TTC549 (cell line): ENCODE measurements at regions not wholly inside any gene's neighbourhood (a gene's known extent, or its start where the extent isn't known, plus 50 kb on each side); places are given as distances from the start of the nearest gene placed in this dataset.
"Not testable (repeated sequence)": the region's sequence is repeated elsewhere in the genome, so short reads cannot be mapped to it uniquely, and the experiment has no call there.

Source experiments
- FAIRE-seq: peaks from 2 replicates; lab custom pipeline; 2012; peaks lifted over from hg19 to GRCh38; lab: Jason Lieb, UNC

DNA sequence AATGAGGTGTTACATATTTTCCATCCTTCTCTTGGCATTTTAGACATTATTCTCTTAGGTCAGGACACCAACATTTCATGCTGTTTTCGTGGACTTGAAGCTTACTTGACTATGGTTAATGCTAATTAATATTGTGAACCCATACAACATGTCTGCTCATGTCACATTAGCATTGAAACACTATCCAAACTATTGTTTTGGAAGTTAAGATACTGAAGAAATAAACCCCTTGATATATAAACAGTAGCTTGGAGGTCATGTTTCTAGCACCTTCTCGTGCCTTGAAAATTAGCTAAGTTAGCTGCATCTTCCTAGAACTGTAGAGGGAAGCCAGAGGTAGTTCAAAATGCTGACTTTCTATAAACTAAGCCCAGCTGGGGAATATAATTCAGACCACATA, 288.8 kb downstream of the LTN1 start:
- FAIRE-seq: no peak

- FAIRE-seq: no peak
Observed at GRCh38 chr21:28699596-28700259, 292.9 kb downstream of the LTN1 start.

DNA sequence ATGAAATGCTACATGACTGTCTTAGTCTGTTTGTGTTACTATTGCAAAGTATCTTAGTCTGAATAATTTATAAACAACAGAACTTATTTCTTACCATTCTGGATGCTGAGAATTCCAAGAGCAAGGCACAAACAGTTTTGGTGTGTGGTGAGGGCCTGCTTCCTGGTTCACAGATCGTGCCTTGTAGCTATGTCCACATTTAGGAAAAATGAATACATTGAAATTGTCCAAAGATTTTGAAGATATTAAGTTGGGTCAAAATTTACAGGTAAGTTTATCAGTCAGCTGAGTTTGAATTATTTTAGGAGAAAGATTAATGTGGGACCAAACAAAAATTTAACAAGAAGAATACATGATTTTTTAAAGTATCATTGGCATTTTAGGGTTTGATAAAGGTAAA, 293.5 kb downstream of the LTN1 start:
- no peak for FAIRE-seq

DNA sequence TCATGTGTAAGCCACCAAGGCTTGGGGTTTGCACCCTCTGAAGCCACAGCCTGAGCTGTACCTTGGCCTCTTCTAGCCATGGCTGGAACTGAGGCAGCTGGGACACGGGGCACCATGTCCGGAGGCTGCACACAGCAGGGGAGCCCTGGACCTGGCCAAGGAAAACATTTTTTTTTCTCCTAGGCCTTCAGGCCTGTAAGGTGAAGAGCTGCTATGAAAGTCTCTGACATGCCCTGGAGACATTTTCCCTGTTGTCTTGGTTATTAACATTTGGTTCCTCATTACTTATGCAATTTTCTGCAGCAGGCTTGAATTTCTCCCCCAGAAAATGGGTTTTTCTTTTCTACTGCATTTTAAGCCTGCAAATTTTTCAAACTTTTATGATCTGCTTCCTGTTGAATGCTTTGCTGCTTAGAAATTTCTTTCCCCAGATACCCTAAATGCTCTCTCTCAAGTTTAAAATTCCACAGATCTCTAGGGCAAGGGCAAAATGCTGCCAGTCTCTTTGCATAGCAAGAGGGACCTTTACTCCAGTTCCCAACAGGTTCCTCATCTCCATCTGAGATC, 295.8 kb downstream of the LTN1 start:
- no peak for FAIRE-seq

GRCh38 chr21:28693476-28693875, 299.2 kb downstream of the LTN1 start:
- no peak for FAIRE-seq

DNA sequence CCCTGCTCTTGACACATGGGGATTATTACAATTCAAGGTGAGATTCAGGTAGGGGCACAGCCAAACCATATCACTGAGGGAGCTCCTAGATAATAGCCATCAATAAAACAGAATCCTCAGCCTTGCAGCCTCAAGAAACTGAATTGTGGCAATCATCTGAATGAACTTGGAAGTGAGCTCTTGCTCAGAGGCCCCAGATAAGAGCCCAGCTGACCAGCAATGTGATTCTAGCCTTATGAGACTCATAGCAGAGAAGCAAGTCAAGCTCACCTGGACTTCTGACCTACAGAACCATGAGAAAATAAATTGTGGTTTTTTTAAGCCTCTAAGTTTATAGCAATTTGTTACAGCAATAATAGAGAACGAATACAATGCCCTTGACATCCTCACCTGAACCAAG, 302.5 kb downstream of the LTN1 start:
- FAIRE-seq: no peak

- no peak for FAIRE-seq
Observed at GRCh38 chr21:28688381-28688780, 304.3 kb downstream of the LTN1 start.

DNA sequence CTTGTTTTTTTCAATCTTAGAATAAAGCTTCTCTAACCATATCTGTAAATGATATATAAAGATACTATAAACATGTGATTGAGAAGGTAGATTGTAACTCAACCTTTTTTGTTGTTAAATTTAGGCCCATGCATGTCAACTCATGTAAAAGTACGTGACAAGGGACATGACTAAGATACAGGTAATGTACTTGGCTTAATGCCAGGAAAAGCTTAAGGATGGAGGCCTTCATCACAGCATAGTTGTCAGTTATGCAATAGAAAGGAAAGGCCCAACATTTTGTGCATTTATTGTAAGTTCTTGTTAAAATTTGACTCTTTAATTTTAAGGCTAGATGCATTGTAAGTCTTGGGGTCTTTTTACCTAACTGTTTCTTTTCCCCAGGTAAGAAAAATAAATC, 305.1 kb downstream of the LTN1 start:
- FAIRE-seq: no peak

- no peak for FAIRE-seq
Observed at GRCh38 chr21:28683982-28684752, 308.5 kb downstream of the LTN1 start.

- FAIRE-seq: not testable (repeated sequence)
Observed at GRCh38 chr21:28682884-28683283, 309.8 kb downstream of the LTN1 start.

GRCh38 chr21:28677096-28677495, 315.6 kb downstream of the LTN1 start:
- FAIRE-seq: not testable (repeated sequence)

- FAIRE-seq: no peak
Observed at GRCh38 chr21:28675331-28676041, 317.2 kb downstream of the LTN1 start.

GRCh38 chr21:28674763-28675162, 317.9 kb downstream of the LTN1 start:
- FAIRE-seq: no peak

DNA sequence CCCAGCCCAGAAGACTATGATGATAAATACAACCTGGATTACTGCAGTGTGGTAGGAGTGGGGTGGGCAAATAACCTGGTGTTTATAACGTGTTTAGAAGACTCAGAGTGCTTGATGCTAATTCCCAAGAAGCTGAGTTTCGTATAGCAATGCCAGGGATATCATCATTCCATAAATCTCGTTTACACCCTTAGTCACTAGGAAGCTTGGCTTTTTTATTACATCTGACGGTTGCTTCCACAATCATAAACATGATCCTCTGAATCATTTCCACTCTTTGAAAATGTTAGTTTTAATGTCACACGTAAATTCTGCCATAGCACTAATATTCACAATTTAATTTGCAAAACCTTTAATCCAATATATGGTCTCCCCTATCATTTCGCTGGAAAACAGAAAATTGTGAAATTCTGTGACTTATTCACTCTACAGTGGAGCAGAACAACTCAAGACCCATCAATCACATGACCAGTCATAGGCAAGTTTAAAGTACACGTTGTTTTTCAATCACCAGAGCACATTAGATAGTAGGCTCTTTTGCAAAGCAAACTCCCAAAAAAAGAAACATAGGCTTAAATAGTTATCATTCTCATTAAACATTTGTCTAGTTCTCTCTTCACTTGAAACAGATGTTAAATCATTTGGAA, 321.0 kb downstream of the LTN1 start:
- FAIRE-seq: no peak

DNA sequence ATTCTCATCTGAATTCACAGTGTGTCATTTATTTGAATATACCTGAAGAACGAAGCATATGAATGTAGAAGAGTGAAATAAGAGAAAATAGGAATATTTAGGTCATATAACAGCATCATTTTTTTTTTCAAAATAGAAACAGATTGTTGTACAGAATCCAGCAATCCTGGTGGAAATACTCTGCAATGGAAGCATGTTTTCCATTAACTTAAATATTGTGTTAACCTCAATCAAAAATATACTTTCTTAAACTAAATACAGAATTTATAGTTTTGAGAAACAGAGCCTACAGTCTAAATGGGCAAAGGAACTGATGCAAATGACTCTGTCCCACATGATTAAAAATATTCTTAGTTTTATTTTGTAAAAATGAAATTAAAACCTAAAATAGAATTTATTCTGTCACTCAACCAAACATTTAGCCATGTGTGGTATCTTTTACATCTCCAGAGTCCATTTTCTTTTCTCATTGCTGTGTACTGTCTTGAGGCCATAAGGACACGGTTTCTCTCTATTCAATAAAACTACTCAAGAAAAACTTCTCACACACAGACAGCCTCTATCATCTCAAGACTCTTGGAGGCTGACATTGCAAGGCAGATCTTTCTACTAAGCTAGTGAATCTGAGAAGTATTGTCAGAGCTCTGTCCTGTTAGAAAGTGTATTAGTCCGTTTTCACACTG, 322.6 kb downstream of the LTN1 start:
- FAIRE-seq: no peak

DNA sequence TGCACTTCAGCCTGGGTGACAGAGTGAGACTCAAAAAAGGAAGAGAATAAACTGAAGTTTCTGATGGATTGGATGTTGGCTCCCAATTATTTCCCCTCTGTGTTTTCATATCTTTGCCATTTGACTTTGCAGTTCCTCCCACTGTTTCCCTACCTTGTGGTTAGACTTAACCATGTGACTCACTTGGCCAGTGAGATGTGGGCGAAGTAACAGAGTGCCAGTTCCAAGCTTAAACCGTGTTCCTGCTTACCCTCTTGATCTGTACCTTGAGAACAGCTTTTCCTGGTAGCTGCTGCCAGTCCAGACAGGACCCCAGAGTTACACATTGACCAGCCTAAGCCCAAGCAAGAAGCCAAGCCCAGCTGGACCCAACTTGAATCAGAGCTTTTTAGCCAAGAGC, 323.4 kb downstream of the LTN1 start:
- no peak for FAIRE-seq

DNA sequence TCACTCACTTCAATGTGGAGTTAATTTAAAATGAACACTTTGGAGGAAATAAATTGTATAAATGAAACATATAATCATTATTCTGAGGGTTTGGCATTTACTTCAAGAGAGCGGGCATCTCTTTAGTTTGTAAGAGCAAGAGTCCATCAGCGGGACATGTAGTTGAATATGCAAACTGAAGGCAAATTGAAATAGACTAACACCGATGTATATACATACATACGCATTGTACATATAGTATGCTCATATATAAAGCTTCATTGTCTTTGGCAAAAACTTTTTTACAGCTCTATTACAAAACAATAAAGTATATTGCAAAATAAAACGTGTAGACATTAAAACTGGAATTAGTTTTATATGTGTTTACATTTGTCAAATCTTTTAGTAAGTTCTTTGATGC, 328.9 kb downstream of the LTN1 start:
- no peak for FAIRE-seq

GRCh38 chr21:28663111-28663693, 329.5 kb downstream of the LTN1 start:
- no peak for FAIRE-seq

GRCh38 chr21:28657566-28657965, 335.1 kb downstream of the LTN1 start:
- FAIRE-seq: no peak

DNA sequence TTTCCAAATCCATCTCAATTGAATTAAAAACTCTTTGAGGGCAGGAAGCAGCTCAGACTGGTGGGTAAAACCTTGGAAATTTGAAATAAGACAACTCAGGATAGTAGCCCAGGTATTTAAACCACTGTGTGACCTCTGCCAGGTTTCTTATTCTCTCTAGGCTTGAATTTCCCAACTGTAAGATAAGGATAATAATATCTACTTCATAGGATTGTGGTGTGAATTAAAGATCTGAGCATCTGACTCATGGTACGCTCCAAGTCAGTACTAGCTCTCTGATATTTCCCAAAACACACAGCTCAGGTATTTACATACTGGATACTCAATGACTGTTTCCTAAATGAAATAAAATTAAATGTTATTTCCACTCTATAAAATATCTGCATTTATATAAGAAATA, 337.2 kb downstream of the LTN1 start:
- no peak for FAIRE-seq

GRCh38 chr21:28654406-28654805, 338.3 kb downstream of the LTN1 start:
- no peak for FAIRE-seq

GRCh38 chr21:28644762-28645161, 347.9 kb downstream of the LTN1 start:
- no peak for FAIRE-seq
